ENCODE measurements at regions not wholly inside any gene's neighbourhood (a gene's known extent, or its start where the extent isn't known, plus 50 kb on each side); places are given as distances from the start of the nearest gene placed in this dataset.

- H3K27me3 Mint-ChIP-seq (ENCODE audit: insufficient read depth) = no peaks in the 10 kb centered on the region
- H3K27ac Mint-ChIP-seq = no peak overlapping the region
These were observed 58.2 kb downstream of the MEX3B start for GRCh38 chr15:81987628-81988027.

DNA sequence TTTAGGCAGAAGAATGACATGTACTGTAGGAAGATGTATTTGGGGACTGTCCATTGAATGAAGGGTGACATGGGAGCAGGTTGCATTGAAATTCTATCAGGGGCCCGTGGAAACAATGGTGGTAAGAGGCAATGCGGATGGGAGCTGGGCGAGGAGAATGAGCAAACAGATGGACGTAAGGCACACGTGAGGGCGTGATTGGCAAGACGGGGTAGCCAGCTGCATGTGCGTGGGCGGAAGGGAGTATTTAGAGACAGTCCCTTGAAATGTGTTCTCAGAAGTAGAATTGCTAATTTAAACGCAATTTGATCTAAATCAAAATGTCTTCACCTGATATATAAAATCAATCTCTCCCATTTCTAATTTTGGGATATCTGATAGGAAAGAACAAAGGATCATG is 62.3 kb downstream of the MEX3B start:
- Mint-ChIP-seq H3K9me3 (no peaks in the 10 kb centered on the region), H3K36me3 (ENCODE audit: low read depth) (peaks cover 19% of the 10 kb centered on the region), H3K27me3 (ENCODE audit: insufficient read depth) (no peaks in the 10 kb centered on the region), H3K4me3 (no peak overlapping the region), H3K27ac (no peak overlapping the region), H3K4me1 (no peaks in the 10 kb centered on the region)
- H3K27ac ChIP-seq (ENCODE audit: low read depth, low read length) = no peak overlapping the region
- TF ChIP-seq, protein P1, sequence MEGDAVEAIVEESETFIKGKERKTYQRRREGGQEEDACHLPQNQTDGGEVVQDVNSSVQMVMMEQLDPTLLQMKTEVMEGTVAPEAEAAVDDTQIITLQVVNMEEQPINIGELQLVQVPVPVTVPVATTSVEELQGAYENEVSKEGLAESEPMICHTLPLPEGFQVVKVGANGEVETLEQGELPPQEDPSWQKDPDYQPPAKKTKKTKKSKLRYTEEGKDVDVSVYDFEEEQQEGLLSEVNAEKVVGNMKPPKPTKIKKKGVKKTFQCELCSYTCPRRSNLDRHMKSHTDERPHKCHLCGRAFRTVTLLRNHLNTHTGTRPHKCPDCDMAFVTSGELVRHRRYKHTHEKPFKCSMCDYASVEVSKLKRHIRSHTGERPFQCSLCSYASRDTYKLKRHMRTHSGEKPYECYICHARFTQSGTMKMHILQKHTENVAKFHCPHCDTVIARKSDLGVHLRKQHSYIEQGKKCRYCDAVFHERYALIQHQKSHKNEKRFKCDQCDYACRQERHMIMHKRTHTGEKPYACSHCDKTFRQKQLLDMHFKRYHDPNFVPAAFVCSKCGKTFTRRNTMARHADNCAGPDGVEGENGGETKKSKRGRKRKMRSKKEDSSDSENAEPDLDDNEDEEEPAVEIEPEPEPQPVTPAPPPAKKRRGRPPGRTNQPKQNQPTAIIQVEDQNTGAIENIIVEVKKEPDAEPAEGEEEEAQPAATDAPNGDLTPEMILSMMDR (conservative IDR thresholded peaks at IDR 0.05) = no peak
- DNase-seq = no peak
- H3K4me3 ChIP-seq (ENCODE audit: low read length) = no peak overlapping the region
- no peaks in the 10 kb centered on the region for H3K36me3 ChIP-seq (ENCODE audit: control insufficient read depth, insufficient read depth, low read length)
- H3K9ac ChIP-seq (ENCODE audit: extremely low read depth, low read length, poor library complexity, severe bottlenecking) = no peak overlapping the region
- H3K4me1 ChIP-seq (ENCODE audit: control insufficient read depth, insufficient read depth, low read length) = no peaks in the 10 kb centered on the region
- H3K27me3 ChIP-seq (ENCODE audit: control insufficient read depth, insufficient read depth, low read length, poor library complexity, severe bottlenecking) = no peaks in the 10 kb centered on the region
- H3K9me3 ChIP-seq (ENCODE audit: control insufficient read depth, low read length) = no peaks in the 10 kb centered on the region
- 79 to 96% methylated on average over 2 to 9 of the region's 10 CpGs for WGBS, 2 experiments (ENCODE audit: insufficient coverage in 1 of 2, insufficient read length in 1 of 2)

More at GRCh38 chr15:81987628-81988027, 58.2 kb downstream of the MEX3B start:
- Histone ChIP-seq H3K4me3 (ENCODE audit: low read length) (no peak overlapping the region), H3K4me1 (ENCODE audit: control insufficient read depth, insufficient read depth, low read length) (no peaks in the 10 kb centered on the region), H3K27me3 (ENCODE audit: control insufficient read depth, insufficient read depth, low read length, poor library complexity, severe bottlenecking) (no peaks in the 10 kb centered on the region), H3K9me3 (ENCODE audit: control insufficient read depth, low read length) (peaks cover 16% of the 10 kb centered on the region), H3K9ac (ENCODE audit: extremely low read depth, low read length, poor library complexity, severe bottlenecking) (no peak overlapping the region), H3K36me3 (ENCODE audit: control insufficient read depth, insufficient read depth, low read length) (no peaks in the 10 kb centered on the region), H3K27ac (ENCODE audit: low read depth, low read length) (no peak overlapping the region)
- TF ChIP-seq, protein P1 (conservative IDR thresholded peaks at IDR 0.05) = no peak
- Mint-ChIP-seq H3K36me3 (ENCODE audit: low read depth) (peaks cover 37% of the 10 kb centered on the region), H3K4me1 (no peaks in the 10 kb centered on the region), H3K9me3 (peaks cover 9% of the 10 kb centered on the region), H3K4me3 (no peak overlapping the region)
- WGBS, 2 experiments (ENCODE audit: insufficient coverage in 1 of 2, insufficient read length in 1 of 2) = 89 to 96% methylated on average over 3 of the region's 4 CpGs
- no peak for DNase-seq

- H3K27me3 Mint-ChIP-seq (ENCODE audit: insufficient read depth) = no peaks in the 10 kb centered on the region
- no peaks in the 10 kb centered on the region for H3K4me1 Mint-ChIP-seq
- H3K27me3 ChIP-seq (ENCODE audit: control insufficient read depth, insufficient read depth, low read length, poor library complexity, severe bottlenecking) = no peaks in the 10 kb centered on the region
- H3K9ac ChIP-seq (ENCODE audit: extremely low read depth, low read length, poor library complexity, severe bottlenecking) = no peak overlapping the region
- DNase-seq = no peak
- 90 to 100% methylated on average over 3 to 5 of the region's 5 CpGs for WGBS, 2 experiments (ENCODE audit: insufficient coverage in 1 of 2, insufficient read length in 1 of 2)
- H3K4me3 ChIP-seq (ENCODE audit: low read length) = no peak overlapping the region
- H3K9me3 ChIP-seq (ENCODE audit: control insufficient read depth, low read length) = peaks cover 6% of the 10 kb centered on the region
- H3K27ac ChIP-seq (ENCODE audit: low read depth, low read length) = no peak overlapping the region
- H3K36me3 ChIP-seq (ENCODE audit: control insufficient read depth, insufficient read depth, low read length) = no peaks in the 10 kb centered on the region
- no peaks in the 10 kb centered on the region for H3K4me1 ChIP-seq (ENCODE audit: control insufficient read depth, insufficient read depth, low read length)
- TF ChIP-seq, protein P1 (conservative IDR thresholded peaks at IDR 0.05) = no peak
- no peak overlapping the region for H3K27ac Mint-ChIP-seq
- peaks cover 7% of the 10 kb centered on the region for H3K9me3 Mint-ChIP-seq
- H3K36me3 Mint-ChIP-seq (ENCODE audit: low read depth) = peaks cover 19% of the 10 kb centered on the region
- no peak overlapping the region for H3K4me3 Mint-ChIP-seq
These were observed 63.0 kb downstream of the MEX3B start for GRCh38 chr15:81982808-81983207.

Measured in endodermal cell (in vitro differentiated cells).